ENCODE measurements at regions not wholly inside any gene's neighbourhood (a gene's known extent, or its start where the extent isn't known, plus 50 kb on each side); places are given as distances from the start of the nearest gene placed in this dataset.

- TF ChIP-seq ZNF302 (CRISPR knock-in tag; IDR thresholded peaks at IDR 0.05) (no peak), CTCF (IDR thresholded peaks at IDR 0.05) (no peak), POLR2A (IDR thresholded peaks at IDR 0.05; ENCODE audit: low read length) (no peak), USF2 (IDR thresholded peaks at IDR 0.05) (no peak), ZC3H11A (IDR thresholded peaks at IDR 0.05) (no peak)
These were observed 207.4 kb downstream of the TMA16 start for GRCh38 chr4:163701916-163702315.

Measured in A549 (cell line).